ENCODE measurements at regions not wholly inside any gene's neighbourhood (a gene's known extent, or its start where the extent isn't known, plus 50 kb on each side); places are given as distances from the start of the nearest gene placed in this dataset.

DNA sequence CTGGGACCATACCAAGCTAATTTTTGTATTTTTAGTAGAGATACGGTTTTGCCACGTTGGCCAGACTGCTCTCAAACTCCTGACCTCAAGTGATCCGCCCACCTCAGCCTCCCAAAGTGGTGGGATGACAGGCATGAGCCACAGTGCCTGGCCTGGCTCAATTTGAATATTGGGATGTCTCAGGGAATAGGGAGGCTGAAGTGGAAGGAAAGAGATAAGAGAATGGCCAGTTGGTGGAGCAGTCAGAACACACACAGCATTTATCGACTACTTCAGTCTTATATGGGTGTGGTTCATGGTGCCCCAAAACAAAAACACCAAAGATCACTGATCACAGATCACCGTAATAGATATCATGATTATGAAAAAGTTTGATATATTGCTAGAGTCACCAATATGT lies 144.4 kb downstream of the GMNC start:
- H3K27me3 ChIP-seq, result no peaks in the 10 kb centered on the region
- H3K4me1 ChIP-seq, result no peaks in the 10 kb centered on the region
- TF ChIP-seq POLR2A (IDR thresholded peaks at IDR 0.05) (no peak), POLR2AphosphoS5 (IDR thresholded peaks at IDR 0.05) (no peak)
- TF ChIP-seq, protein P1, sequence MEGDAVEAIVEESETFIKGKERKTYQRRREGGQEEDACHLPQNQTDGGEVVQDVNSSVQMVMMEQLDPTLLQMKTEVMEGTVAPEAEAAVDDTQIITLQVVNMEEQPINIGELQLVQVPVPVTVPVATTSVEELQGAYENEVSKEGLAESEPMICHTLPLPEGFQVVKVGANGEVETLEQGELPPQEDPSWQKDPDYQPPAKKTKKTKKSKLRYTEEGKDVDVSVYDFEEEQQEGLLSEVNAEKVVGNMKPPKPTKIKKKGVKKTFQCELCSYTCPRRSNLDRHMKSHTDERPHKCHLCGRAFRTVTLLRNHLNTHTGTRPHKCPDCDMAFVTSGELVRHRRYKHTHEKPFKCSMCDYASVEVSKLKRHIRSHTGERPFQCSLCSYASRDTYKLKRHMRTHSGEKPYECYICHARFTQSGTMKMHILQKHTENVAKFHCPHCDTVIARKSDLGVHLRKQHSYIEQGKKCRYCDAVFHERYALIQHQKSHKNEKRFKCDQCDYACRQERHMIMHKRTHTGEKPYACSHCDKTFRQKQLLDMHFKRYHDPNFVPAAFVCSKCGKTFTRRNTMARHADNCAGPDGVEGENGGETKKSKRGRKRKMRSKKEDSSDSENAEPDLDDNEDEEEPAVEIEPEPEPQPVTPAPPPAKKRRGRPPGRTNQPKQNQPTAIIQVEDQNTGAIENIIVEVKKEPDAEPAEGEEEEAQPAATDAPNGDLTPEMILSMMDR (IDR thresholded peaks at IDR 0.05), result no peak
- H3K27ac ChIP-seq, result no peak overlapping the region
- H3K9me3 ChIP-seq, result no peaks in the 10 kb centered on the region
- DNase-seq (ENCODE audit: low spot score in 2 of 2), result no peak
- H3K36me3 ChIP-seq, result no peaks in the 10 kb centered on the region
- H3K4me3 ChIP-seq, result no peak overlapping the region
- intact Hi-C loops (cut with DNase I; ENCODE audit: low total_unique reads), result no loop called here

DNA sequence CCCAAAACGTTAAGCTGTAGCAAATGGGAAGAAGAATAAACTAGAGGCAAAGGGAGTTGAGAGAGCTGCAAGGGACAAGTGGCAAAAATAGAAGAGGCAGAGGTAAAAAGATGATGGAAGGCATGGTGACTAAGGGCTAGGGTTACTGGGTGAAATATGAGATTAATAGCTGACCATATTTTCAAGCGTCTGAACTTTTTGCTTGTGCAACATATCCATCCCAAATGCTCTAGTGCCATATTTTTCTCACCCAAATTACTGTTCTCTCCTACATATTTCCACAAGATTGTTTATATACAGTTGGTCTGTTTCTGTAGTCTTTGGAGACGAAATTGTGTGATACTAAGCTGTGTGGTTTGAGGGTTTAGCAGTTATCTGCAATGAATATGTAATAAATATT lies 145.5 kb downstream of the GMNC start:
- intact Hi-C loops (cut with DNase I; ENCODE audit: low total_unique reads), result no loop called here
- Histone ChIP-seq H3K9me3 (no peaks in the 10 kb centered on the region), H3K27ac (no peak overlapping the region), H3K4me1 (no peaks in the 10 kb centered on the region), H3K36me3 (no peaks in the 10 kb centered on the region), H3K27me3 (no peaks in the 10 kb centered on the region), H3K4me3 (no peak overlapping the region)
- TF ChIP-seq, protein P1 (IDR thresholded peaks at IDR 0.05), result no peak
- no peak for TF ChIP-seq POLR2AphosphoS5 (IDR thresholded peaks at IDR 0.05)
- DNase-seq (ENCODE audit: low spot score in 2 of 2), result no peak

DNA sequence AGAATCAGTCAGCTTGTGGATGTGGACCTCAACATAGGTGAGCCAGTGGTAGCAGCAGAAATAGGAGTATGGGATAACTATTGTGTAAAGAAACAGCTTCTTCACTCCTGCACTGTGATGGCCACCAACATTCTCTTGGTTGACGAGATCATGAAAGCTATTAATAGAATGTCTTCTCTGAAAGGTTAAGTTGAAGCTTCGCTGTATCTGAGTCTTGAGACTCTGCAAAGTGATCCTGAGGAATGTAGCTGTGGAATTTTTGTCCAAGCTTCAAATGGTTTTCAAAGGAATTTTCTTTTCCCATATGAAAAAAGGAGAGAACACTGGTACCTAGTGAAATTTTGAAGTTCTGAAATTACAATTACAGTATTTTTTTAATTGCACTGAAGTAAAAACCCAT lies 146.3 kb downstream of the GMNC start:
- H3K9me3 ChIP-seq, result no peaks in the 10 kb centered on the region
- no peak overlapping the region for H3K4me3 ChIP-seq
- TF ChIP-seq POLR2A (IDR thresholded peaks at IDR 0.05), result no peak
- TF ChIP-seq POLR2AphosphoS5 (IDR thresholded peaks at IDR 0.05), result no peak
- TF ChIP-seq, protein P1 (IDR thresholded peaks at IDR 0.05), result no peak
- H3K36me3 ChIP-seq, result no peaks in the 10 kb centered on the region
- intact Hi-C loops (cut with DNase I; ENCODE audit: low total_unique reads), result no loop called here
- no peaks in the 10 kb centered on the region for H3K4me1 ChIP-seq
- no peak overlapping the region for H3K27ac ChIP-seq
- H3K27me3 ChIP-seq, result no peaks in the 10 kb centered on the region
- DNase-seq (ENCODE audit: low spot score in 2 of 2), result no peak

DNA sequence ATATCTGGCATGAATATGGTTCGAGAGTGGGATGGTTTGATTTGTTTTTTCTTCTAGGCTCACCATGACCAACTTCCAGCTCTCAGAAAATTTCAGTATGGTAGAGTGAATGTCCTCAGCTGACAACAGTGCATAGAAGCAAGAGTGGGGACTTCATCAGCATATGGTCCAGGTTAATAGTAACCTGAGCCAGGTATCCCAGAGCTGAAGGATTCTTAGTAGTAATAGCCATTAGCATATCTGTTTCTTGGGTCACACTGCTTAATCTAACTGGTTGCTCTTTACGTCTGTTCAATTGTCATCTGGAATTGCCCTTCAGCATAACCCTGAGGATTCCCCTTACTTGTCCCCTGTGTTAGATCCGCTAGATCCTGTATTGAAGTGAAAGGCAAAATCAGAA lies 151.8 kb downstream of the GMNC start:
- Histone ChIP-seq H3K36me3 (no peaks in the 10 kb centered on the region), H3K4me1 (no peaks in the 10 kb centered on the region), H3K27me3 (no peaks in the 10 kb centered on the region), H3K4me3 (no peak overlapping the region), H3K27ac (no peak overlapping the region), H3K9me3 (no peaks in the 10 kb centered on the region)
- intact Hi-C loops (cut with DNase I; ENCODE audit: low total_unique reads), result no loop called here
- TF ChIP-seq POLR2A (IDR thresholded peaks at IDR 0.05) (no peak), POLR2AphosphoS5 (IDR thresholded peaks at IDR 0.05) (no peak)
- no peak for DNase-seq (ENCODE audit: low spot score in 2 of 2)

DNA sequence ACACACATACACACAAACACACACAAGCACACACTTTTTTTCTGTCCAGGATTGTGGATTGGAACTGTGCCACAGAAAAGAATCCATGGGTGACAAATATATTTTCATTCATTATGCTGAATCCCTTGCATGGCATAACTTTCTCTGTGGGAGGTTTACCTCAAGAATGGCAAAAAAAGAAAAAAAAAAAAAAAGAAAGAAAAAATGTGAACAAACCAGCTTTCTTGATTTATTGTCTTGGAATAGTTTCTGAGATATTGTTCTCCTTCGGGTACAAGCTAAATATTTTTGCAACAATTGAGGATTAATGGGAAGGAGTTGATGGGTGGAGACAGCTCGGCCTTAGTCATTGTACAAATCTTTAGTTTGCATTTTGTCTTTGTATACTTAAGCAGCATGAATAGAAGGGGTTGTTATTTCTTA lies 153.1 kb downstream of the GMNC start:
- no peak for DNase-seq (ENCODE audit: low spot score in 2 of 2)
- H3K27ac ChIP-seq, result no peak overlapping the region
- H3K4me3 ChIP-seq, result no peak overlapping the region
- no peaks in the 10 kb centered on the region for H3K36me3 ChIP-seq
- H3K4me1 ChIP-seq, result no peaks in the 10 kb centered on the region
- TF ChIP-seq POLR2A (IDR thresholded peaks at IDR 0.05) (no peak), POLR2AphosphoS5 (IDR thresholded peaks at IDR 0.05) (no peak)
- TF ChIP-seq, protein P1 (IDR thresholded peaks at IDR 0.05), result no peak
- H3K27me3 ChIP-seq, result no peaks in the 10 kb centered on the region
- intact Hi-C loops (cut with DNase I; ENCODE audit: low total_unique reads), result no loop called here
- H3K9me3 ChIP-seq, result no peaks in the 10 kb centered on the region

Data from breast epithelium (tissue), 4 donors.